ENCODE measurements at regions not wholly inside any gene's neighbourhood (a gene's known extent, or its start where the extent isn't known, plus 50 kb on each side); places are given as distances from the start of the nearest gene placed in this dataset.

GRCh38 chr2:2575181-2575577, 244.1 kb upstream of the MYT1L start:
- no peak for TF ChIP-seq EZH2 (IDR thresholded peaks at IDR 0.05; ENCODE audit: low read length, missing control alignments)
- TF ChIP-seq, protein P1, sequence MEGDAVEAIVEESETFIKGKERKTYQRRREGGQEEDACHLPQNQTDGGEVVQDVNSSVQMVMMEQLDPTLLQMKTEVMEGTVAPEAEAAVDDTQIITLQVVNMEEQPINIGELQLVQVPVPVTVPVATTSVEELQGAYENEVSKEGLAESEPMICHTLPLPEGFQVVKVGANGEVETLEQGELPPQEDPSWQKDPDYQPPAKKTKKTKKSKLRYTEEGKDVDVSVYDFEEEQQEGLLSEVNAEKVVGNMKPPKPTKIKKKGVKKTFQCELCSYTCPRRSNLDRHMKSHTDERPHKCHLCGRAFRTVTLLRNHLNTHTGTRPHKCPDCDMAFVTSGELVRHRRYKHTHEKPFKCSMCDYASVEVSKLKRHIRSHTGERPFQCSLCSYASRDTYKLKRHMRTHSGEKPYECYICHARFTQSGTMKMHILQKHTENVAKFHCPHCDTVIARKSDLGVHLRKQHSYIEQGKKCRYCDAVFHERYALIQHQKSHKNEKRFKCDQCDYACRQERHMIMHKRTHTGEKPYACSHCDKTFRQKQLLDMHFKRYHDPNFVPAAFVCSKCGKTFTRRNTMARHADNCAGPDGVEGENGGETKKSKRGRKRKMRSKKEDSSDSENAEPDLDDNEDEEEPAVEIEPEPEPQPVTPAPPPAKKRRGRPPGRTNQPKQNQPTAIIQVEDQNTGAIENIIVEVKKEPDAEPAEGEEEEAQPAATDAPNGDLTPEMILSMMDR (conservative IDR thresholded peaks at IDR 0.05 in 1 of 2, IDR thresholded peaks at IDR 0.05 in 1 of 2; ENCODE audit: low read depth in 1 of 2, low read length in 2 of 2): no peak

All from fibroblast of lung (primary cell).